Stromal cell of bone marrow (primary cell): ENCODE measurements at regions not wholly inside any gene's neighbourhood (a gene's known extent, or its start where the extent isn't known, plus 50 kb on each side); places are given as distances from the start of the nearest gene placed in this dataset.

Experiments used
- DNase-seq: peaks from one replicate; pipeline ENCODE4 v3.0.0-alpha.2; 2012; ENCODE audit warnings: low read depth

DNA sequence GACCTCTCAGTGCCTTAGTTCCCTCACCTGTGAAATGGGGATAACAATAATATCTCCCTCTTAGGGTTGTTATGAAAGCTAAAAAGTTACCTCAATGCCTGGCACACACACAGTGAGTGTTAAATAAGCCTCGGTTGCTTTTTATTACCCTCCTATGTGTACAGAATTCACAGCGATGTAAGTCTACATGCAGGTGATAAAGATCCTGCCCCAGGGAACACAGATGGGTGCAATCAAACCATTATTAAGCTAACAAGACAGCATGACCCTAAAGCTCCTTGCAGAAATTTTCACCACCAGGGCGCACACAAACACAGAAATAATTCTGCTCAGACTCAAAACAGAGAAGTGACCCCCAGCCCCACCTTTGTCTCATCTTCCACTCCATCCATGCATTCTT lies 261.9 kb downstream of the SNX10 start:
- DNase-seq: no peak

DNA sequence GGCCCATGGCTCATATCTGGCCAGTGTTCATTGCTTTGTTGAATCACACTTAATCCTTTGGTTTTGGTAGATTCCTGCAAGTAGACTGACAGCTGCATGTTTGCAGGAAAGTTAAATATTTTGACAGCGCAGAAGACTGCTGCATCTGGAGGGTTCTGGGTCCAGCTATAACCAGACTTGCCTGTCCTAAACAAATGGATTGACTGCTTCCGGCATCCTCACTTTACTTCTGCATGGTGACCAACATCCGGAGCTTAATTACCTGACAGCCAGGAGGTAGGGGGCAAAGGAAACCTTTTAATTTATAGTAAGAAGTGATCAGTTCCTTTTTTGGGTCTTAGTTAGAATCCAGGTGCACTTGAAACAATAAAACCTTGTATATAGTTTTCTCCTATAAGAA lies 263.3 kb downstream of the SNX10 start:
- DNase-seq: no peak

DNA sequence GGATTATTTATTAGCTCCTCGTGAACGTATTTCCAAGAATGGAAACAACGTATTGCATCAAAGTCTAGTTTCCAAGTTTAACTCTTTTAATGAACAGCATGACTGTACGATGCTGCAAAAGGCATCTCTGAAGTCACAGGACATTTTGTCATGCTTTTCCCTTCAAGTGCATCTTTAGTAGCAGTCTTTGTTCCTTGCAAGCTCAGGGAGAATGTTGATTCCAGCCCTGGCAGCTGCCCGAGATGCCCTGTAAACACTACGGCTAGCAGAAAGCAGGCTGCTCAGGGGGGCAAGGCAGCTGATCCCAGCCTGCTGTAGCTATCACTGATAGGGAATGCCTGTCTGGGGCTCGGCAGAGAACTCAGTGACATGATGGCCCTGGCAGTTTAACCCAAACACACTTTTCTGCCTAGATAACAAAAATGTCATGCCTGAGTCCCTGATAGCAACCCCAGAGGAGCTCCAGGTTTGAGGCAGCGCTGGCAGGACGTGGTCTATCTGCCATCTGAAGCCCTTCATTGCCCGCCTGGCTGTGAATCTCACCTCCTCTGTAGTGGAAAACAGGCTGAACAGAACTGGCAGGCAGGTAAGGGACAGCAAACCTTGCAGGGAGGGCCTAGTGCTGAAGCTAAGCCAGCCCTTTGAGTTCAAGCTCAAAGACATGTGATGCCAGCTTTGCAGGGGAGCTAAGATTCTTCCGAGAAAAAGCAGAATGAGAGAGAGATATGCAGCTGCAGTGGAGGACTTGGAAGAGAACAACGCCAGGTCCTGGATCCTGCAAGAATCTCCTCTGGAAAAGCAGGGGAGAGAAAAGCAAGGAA lies 264.6 kb downstream of the SNX10 start:
- no peak for DNase-seq

DNA sequence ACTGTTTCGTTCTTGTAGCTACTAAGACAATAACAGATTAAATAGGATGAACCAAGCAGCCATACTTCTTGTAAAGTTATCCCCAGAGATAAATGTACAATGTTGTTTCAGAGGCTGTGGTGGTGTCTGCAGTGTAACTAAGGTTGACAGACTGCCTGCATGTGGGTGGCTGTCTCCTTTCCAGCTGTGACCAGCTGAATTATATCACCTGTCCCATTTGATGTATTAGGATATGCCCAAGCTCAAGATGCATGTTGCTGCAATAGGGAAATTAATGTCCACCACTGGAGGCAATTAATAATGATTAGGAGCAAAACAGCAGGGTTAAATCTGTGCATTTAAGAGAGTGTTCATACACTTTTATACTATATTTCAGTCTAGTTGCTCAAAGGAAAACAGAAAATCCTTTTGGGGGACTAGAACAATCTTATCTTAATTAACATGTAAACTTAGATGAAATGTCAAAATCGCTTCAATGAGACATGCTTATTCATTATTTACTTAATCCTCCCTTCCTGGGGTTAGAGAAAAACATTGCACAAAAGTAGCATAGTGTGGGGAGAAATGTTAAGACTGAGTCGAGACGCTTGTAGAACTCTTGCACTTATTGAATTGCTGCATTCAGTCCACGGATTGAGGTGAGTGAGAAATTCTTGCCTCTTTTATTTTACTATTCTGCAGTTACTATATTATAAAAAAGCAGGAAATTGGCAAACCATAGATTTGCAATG lies 269.0 kb downstream of the SNX10 start:
- DNase-seq: no peak

DNA sequence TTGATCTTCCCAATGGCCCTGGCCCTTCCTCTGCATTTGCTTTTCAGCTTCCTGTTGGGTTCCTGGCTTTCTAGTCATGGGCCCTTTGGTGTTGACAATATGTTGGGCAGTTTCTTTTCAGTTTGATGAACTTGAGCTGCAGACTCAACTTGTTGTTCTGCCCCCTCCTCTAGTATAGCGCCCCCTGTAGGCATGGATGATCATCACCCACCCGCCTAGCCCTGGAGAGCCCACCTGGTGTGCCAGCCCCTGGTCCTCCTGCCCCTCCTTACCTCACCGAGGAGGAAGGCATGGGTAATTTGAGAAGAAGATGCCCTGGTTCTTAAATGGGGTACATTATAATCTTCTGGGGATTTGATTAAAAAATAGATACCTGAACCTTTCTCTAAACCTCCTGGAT lies 271.2 kb downstream of the SNX10 start:
- DNase-seq: no peak

DNA sequence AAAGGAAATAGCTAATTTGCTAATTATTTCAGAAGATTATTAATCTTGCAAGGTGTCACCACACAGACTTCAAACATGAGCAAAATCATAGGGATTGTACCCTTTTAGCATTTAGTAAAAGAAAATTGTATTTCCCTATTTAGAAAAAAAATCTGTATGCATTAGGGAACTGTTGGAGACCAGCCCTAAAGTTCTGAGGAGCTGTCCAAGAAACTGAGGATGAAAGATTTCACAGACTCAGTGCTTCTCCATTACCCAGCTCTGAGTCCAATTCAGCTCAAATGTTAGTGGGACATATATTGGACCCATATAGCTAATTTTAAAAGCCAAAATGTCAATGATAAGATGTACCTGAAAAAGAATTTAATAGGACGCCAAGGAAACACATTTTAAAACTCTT lies 271.7 kb downstream of the SNX10 start:
- DNase-seq: no peak

DNA sequence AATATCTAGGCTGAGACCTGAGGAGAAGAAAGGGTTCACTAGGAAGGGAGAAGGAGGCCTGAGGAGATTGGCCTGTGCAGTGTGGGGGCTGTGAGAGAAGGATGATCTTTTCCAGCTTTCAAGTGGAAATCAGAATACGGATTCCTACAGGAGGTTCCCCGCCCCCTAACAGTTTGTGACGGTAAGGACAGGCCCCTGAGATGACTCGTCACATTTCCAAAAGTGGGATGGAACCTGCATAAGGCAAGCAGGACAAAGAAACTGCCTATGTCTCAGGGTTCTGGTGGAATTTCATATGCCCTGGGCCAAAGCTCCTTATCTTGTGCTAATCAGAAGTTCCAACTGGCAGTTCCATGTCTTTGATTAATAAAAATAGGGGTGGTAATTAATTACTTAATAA lies 275.6 kb downstream of the SNX10 start:
- no peak for DNase-seq

DNA sequence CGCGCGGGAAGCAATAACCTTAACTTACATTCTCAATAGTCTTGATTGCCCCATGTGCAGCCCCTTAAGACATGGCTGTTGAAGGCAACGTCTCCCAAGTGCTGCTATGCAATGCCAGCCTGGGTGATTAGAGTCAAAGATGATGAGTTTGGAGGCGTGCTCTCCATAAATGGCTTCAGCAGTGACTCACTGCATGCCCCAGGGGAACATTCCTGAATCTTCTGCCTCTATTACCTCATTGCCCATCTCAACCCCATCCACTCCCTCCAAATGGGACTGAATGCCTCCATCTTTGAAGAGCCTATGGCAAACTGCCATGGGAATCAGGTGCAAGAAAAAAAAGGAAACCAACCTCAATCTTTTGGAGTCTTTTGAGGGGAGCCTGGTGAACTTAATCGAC lies 282.8 kb downstream of the SNX10 start:
- DNase-seq: no peak

DNA sequence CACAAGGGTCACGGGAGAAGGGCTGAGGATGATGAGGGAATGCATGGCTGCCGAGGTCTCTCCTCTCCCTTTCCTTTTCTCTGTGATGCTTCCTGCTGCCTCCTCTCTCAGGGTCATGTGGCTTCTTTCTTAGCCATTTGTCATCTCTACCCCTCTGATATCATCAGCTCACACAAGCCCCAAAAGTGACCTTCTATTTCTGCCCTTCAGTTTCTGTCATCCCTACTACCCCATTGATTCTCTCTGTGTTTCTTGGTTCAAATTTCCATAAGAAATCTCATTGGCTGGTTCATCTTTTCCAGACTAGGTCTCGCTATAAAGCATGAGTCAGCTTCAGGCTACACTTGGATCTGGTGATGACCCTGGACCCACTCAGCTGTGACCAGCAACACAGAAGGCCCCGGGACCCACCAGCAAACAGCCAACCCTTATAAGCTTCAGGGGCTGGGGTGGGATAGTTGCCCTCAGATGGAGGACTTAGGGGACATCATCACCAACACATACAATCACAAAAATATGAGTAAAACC lies 284.3 kb downstream of the SKAP2 start:
- DNase-seq: no peak

DNA sequence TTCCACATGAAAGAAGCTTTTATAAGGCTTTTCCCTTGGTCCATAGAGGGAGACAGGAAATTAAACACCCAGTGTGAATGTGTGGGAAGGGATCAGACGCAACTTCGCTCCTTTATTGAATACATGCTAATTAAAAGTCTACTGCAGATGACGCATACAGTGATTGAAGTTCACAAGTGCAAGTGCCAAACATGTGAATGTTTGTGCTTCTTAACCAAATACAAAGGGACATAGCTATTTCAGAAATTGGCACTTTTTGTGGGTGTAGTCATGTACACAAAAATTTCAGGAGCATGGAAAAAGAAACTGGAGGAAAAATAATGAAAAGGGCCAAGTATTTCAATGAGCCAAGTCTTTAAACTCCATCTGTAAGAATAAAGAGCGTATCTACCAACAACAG lies 283.7 kb downstream of the SKAP2 start:
- no peak for DNase-seq

DNA sequence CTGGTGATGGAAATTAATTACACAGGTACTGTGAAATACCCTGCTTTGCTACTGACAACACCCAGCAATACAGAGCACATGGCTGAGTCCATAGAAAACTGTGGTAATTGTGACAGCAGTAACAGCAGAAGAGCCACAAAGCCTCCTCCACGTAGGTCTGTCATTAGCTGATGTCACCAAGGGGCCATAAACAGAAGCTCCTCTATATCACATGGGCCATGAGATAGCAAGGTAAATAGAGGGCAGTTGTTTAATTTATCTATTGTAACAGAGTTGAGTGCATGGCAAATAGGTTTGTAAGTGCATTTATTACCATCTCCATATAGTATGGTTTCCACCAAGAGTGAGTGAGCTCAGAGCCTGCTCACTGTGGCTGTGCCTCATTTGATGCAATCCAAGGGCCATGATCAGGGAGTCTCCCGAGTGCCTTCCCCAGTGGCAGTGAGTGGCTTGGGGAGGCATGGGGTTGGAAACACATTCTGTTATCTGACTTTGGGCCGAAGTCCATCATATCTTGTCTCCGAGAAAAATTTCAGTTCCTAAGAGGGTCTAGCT lies 281.2 kb downstream of the SKAP2 start:
- DNase-seq: no peak

DNA sequence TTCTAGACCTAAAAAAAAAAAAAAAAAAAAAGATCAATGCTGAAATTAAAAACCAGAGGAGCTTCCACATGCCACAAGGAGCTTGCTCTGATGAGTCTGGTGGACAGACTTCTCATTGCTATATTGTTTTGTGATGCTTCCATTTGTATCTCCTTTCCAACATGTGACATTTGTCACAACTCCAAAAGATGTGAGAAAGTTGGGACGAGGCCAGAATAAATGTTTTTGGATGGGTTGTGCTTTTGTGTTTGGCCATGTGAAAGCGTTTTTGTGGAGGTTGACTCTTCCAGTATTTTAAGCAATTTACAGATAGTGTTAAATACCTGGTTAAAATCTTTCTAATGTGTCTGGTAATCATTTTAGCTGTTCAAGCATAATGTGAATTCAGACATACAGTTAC lies 280.1 kb downstream of the SKAP2 start:
- DNase-seq: no peak

DNA sequence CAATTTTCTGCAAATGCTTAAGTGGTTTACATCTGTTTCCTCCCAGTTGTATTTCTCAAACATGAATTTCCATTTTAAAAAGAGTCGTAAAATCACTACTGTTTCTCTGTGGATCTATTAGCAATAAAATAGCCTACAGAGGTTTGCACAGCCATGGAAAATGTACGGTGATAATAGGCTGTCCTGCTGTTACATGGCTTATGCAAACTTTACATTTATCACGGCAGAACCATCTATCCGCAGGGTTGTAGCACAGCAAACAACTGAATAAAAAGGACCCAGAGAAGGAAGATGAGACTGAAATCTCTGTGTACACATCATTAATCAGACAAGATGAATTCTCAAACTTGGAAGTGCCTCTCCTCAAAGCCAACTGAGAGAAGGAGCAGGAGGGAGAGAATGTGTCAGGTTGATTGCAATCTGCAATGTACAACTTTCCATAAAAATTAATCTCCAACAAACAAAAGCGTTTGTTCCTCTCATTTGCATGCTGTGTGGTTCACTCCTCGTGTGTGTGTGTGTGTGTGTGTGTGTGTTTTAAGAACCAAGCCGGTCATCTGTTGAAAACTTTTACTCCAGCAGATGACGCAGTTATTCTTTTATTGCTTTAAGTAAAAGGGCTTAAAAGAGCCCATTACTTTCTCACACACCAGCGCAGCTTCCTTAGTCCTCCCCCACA lies 279.3 kb downstream of the SKAP2 start:
- no peak for DNase-seq

DNA sequence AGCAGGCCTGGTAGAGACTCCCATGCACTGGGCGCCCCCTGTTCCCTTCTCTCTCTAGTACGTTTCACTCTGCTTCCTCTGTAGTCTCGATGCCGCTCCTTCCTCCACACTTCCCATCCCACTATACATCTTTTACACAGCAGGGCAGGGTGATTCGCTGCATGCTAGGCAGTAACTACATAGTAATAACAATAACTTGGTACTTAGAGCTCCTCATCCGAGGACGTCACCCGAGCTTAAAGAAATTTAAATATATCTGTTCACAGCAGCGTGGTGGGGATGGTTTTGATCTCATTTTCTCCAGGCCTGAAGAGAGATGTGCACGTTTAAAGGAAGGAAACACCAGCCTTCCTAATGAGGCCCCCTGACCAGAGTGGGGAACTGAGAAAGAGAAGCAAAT lies 276.9 kb downstream of the SKAP2 start:
- DNase-seq: no peak

DNA sequence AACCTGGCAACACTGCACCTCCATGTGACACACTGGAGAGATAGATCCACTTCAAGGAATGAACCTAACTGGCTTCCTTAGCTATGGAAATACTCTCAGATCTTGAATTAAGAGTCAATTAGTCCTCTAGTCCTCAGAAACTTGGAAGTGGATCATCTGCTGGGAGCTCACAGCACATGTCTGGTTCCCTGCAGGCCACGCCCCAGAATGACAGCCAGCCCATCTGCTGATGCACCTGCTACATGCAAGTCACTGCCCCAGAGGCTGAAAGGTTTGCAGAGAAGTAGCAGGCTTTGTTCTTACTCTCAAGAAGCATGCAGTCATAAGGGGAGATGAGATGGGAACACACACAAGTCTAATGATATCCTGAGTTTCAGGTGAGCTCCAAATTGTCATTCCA lies 275.9 kb downstream of the SKAP2 start:
- DNase-seq: no peak

DNA sequence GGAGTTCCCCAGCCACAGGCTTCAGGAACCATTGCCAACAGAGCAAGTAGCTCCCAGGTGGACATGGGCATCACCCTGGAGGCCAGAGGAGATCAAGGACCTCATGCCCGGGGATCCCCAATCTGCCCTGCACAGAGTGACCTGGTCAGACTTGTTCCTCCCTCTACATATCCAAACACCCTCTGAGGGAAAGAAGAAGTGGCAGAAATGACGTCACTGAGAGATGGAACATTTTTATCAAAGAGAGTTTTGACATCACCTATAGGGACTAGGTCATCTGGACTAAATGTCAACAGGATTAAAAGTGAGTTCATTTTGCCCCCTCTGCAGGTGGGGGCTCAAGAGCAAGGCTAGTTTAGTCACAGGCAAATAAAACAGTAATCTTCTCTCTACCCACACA lies 273.7 kb downstream of the SKAP2 start:
- no peak for DNase-seq

DNA sequence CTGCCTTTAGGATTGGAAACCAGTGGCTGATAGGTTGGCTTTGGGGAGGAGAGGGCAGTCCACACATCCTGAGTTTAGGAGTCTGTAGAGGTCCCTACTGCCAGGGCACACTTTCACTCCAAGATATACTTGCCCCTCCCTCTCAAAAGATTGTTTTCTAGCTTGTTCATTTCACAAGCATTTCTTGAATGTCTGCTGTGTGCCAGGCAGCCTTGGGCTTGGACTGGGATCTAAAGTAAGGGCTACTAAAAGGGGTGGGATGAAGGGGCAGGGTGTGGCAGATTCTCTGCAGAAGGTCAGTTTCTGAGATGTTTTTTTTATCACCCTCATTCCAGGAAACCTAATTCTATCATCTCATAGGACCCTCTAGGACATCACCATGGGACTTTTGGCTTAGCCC lies 272.4 kb downstream of the SKAP2 start:
- DNase-seq: no peak

DNA sequence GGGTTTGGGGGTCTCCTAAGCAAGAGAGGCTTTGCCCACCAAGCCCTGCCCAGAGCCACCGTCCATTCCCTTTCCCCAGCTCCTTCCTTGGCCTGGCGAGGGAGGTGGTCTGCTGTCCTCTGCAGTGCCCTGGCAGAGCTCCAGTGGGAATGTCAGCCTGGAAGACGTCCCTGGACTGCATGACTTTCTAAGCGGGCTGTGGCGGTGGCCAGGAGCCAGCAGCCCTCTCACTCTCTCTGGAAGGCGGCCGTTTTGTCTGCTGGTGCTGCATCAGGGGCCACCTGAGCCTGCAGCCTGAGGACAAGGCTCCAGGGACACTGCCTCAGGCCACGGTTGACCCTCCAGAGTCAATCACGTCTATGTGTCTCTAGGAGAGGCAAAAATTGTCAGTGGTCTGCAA lies 271.0 kb downstream of the SKAP2 start:
- DNase-seq: no peak

DNA sequence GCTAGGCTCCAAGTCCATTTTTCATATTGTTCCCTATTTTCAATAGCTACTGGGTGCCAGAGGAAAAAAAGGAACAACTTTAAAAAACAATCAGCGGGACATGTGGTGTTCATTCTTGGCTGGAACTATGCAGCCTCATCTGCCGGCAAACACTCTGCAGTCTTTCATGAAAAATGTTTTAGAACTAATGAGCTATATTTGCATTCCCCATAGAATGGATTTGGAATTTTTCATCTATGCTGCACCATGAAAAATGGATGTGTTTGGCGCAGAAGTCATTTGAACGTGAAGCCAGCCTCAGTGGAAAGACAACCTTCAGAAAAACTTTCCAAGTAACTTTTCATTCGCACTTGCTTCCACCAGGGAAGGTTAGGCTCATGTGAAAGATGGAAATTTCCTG lies 270.5 kb downstream of the SKAP2 start:
- no peak for DNase-seq

DNA sequence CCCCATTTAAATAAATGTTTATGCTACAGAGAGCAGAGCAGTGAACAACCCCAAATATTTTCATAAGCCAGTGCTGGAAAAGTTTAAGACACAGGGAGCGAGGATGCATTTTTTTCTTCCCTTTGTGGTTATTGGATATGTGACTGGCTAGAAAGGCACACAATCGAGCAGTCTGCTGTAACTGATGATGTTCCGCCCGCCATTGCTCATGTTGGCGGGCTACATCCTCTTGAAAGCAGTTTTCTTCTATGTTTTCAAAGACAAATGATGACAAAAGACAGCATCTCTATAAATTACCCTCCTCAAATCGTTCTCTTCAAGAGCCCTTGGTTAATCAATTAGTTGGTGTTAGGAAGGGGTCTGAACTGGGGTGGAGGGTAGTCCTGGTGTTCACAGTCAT lies 269.8 kb downstream of the SKAP2 start:
- DNase-seq: no peak

DNA sequence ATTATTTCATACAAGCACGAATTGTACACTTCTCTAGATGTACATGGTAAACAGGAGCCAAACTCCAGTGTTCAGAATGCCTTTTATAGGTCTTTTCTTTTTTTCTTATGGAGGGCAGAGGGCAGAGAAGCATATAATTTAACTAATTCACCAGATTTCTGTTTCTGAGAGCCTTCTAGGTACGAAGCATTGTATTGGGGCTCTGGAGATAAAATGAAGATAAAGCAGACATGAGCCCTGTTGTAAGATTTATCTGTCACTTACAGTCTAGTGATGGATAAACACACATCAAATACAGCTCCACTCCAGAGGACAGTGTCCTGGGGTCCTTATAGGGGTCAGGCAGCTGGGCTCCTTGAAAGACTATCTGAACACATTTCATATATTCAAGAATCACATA lies 265.5 kb downstream of the SKAP2 start:
- DNase-seq: no peak

DNA sequence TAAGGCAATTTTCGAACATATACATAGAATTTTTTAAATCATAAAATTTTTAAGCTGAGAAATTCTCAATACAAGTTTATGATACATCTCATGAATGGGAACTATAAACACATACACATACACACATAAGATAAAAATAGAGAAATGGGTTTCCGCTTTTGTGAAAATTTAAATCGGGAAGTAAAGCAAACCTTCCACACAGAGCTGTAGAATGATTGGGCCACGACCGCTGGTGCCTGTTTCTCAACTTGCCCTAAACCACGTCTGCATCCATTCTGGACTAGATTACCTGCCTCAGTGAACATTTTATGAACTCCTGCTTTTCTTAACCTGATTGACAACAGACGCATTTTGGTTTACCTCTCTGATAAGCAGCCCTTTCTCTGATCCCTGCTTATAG lies 264.4 kb downstream of the SKAP2 start:
- DNase-seq: no peak

DNA sequence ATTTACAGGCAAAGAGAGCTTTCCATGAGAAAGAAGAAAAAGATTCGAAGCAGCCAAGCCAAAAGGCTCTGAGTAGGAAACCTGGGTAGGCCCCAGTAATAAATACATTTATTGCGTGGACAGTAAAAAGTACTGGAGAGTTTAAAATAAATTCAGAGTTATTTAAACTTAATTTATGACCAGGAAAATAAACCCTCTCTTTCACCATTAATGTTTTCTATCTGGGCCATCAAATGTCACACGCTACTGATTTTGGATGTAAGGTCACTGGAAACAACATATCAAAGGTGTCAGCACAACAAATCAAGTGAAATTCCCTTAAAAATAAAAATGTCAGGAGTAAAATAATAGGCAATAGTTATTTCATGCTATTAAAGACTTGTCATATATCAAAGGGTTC lies 264.0 kb downstream of the SKAP2 start:
- DNase-seq: no peak
